ENCODE measurements at regions not wholly inside any gene's neighbourhood (a gene's known extent, or its start where the extent isn't known, plus 50 kb on each side); places are given as distances from the start of the nearest gene placed in this dataset.

DNA sequence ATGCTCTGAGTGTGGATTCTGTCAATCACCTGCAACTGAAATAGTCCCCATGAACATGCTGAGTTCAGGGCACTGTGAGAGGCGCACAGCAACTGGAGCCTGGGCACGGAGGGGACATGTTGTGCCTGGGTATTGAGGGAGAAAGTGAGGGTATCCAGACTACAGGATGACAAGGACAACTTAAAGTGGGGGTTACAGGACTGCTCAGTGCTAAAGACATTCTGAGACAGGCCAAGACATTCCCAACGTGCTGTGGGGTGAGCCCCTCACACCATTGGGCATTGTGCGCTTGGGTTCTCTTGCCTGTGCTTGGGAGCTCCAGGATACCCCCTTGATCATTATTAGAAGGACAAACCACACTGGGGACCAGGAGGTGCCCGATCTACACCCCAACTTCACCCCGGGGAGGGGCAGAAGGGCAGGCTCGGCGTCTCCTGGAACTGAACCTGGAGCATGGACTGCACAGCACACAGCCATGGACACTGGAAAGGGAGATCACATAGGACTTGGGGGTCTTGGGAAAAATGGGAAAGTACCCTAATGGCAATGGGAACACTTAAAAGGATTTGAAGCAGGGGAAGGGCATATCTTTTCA, 72.5 kb upstream of the HDAC4 start:
- no peak for DNase-seq

DNA sequence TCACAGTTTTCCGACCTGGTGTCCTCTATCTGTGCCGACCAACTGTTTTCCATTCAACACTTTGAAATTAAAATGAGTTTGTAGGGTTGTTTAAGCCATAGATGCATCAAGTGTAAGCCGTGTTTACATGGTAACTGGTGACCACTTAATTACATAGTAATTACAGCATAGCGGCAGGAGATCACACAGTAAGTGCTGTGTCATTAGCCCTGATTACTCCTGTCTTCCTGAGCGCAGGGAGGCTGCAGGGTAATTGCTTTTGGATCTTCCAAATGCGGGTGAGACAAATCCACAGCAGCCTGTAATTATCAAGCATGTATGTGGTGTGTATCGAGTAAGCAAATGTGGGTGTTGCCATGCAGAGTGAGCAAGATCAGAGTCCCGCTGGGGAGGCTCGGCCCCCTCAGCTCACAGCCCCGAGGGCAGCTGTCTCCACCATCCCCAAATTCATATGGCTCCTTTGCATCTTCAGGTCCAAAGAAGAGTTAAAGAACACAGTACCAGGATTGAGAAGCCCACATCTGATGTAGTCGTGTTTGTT, 71.5 kb upstream of the HDAC4 start:
- DNase-seq = peak; percentile 97

GRCh38 chr2:239471011-239471792, 70.4 kb upstream of the HDAC4 start:
- DNase-seq = no peak

DNA sequence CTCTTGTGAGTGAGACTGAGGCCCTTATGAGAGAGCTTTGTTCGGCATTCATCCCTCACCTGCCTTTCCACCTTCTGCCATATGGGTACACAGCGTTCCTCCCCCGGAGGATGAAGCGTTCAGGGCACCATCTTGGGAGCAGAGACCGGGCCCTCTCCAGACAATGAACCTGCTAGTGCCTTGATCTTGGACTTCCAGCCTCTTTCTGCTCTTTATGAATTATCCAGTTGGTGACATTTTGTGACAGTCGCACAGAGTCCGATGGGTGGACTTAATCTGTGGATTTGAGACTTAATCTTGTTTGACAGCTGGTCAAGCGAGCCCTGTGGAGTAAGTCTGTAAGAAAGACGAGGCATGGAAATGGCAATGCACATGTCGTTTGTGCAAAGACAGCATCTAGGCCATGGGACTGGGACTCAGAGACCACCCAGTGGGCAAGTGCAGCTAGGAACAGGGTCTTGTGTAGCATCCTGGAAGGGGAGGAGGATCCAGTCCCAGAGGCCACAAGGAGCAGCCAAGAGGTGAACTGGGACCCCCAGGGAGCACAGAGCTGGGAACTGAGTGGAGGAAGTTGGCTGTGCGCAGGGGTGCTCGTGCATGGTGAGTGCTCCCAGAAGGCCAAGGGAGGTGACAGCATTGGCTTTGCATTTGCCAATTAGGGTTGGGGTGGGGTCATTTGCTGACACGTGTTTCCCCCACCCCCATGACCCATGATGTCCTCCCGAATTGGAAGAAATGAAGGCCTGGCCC, 69.5 kb upstream of the HDAC4 start:
- DNase-seq = no peak

GRCh38 chr2:239469106-239469960, 68.5 kb upstream of the HDAC4 start:
- no peak for DNase-seq

GRCh38 chr2:239468491-239469105, 67.8 kb upstream of the HDAC4 start:
- DNase-seq = no peak

DNA sequence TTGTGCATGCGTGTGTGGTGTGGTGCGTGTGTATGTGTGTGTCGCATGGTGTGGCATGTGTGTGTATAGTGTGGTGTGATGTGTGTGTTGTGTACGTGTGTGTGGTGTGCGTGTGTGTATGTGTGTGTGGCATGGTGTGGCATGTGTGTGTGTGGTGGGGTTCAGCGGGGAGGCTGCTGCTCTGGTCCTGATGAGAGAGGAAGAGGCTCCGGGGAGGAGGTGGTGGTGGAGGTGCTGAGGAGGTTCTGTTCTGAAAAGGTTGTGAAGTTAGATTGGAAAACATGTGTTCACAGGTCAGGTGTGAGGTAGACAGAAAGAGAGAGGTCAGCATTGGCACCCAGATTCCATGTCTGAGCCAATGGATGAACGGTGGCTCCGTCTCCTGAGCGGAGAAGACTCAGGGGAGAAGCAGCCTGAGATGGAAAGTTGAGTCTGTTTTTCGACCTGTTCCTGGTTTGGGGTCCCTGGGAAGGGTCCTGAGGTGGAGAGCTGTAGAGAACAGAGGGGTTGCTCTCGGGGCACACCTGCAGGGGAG, 67.2 kb upstream of the HDAC4 start:
- no peak for DNase-seq

GRCh38 chr2:239467281-239467955, 66.6 kb upstream of the HDAC4 start:
- no peak for DNase-seq

DNA sequence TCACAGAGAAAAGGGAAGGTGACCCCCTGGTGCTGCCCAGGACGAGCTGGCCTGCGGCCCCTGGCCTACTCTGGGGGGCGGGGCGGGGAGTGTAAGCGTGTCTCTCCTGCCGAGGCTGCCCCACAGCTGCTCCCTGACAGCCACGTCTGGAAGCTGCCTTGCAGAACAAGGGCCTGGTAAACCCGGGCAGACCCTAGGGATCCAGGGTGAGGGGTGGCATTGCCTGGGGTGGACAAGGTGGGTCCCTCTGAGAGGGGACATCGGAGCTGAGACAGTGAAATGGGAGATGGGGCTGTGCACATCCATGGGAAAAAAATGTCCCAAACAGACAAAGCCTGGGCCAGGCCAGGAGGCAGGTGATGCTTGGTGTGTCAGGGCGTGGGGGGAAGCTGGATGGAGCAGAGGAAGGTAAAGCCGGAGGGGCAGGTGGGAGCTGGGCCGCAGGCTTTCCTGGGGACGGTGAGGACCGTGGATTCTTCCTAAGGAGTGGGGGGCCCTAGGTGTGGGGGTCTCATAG, 66.0 kb upstream of the HDAC4 start:
- DNase-seq = no peak

DNA sequence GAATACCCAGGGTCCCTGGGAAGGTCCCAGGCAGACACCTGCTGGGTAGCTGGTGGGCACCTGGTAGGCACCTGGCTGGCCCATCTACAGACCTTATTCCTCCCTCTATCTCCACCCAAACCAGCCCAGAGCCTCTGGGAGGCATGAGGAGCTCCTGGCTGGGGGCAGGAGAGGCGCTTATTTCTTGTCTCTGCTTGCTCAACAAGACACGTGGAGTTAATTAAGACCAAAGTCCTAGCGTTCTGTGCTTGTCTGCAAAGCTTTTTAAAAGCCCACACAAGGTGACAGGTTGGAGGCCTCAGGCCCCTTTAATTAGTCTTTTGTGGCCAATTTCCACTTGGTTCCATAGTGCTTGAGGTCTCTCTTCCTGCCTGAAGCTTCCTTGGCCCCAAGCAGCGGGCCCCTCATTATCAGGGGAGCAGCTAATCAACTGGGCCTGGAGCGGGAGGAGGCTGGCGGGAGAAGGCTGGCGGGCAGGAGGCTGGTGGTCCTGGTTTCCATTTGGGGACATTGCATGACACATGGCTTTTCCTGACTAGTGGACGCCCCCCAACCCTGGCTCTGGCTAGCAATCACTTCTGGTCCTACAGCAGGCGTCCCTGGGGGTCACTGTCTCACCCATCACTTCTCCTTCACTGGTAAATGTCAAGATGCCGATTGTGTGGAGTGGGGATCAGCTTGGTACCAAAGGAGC, 65.4 kb upstream of the HDAC4 start:
- DNase-seq = peak; percentile 22

- peak; percentile 88 for DNase-seq
Measured at GRCh38 chr2:239465017-239466001, 64.5 kb upstream of the HDAC4 start.

GRCh38 chr2:239464166-239465016, 63.6 kb upstream of the HDAC4 start:
- DNase-seq = no peak

DNA sequence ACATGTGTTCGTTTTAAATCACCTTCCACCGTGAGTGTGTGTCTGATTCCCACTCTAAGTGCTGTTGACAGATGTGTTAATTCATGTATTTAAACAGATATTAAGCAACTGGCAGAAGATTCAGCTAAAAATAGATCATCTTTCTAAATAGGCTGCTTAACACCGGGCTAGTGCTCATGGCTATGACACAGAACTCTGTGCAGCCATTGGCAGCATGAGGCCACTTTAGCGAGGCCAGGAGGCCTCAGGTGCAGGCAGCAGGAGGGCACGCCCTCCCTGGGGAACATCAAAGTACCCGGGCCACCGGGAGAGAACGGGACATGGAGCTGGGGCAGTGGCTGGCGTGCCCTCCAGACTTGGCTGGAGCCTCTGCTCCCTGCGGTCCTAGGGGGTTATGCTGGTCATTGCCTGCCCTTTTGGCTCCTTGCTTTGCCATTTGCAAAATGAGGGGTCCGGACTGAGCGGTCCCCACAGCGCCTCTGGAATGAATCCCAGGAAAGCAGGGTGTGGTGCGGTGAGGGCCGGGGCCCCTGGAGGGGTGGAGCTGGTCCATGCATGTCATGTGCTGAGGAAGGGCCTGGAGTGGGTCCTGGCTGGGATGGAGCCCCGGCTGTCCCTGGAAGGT, 62.8 kb upstream of the HDAC4 start:
- peak; percentile 39 for DNase-seq

DNA sequence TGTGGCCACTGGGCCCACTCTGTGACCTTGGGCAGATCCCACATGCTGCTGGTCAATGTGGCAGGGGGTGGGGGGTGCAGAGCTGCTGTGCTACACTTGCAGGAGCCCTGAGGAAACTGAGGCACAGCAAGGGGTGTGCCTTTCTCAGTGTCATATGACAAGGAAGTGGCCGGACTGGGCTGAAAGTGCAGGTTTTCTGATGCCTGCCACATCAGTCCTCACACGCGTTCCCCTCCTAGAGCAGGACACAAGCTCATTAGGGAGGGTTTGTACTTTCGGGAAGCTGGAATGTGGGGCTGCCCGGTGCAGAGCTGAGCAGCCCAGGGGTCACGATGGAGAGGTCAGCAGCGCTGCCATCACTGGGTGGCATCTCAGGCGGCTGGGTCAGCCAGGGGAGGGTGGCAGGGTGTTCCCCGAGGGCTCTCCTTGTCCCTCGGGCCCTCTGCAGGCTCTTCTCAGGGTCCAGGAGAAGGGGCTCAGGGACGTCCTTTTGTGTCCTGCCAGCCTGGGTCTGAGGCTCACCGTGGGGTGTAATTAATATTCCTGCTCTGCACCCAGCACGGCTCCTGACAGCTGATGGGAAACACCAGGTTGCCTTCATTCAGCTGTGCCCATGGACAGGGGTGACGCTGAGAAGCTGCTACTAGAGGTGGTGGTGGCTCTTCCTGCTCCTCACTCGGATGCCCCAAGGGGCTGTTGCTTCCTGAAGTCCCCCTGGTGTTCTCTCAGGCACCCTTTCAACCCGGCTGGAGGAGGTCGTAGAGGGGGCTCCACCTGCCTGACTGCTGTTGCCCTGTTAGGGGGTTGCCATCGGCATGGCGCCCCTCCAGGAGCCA, 62.1 kb upstream of the HDAC4 start:
- peak; percentile 35 for DNase-seq

DNA sequence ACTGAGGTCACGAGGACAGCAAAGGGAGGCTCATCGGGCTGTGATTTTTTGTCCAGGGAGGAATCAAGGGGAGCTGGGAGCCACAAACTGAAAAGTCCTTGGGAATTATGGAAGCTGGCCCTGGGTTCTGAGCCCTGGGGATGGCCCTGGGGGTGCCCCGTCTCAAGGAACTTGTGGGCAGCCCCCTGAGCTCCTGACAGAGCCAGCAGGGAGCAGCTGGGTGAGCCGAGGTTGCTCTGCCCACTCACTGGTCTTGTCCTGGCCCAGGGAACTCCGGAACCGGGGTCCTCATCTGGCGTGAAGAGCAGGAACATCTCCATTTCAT, 61.3 kb upstream of the HDAC4 start:
- DNase-seq = no peak

DNA sequence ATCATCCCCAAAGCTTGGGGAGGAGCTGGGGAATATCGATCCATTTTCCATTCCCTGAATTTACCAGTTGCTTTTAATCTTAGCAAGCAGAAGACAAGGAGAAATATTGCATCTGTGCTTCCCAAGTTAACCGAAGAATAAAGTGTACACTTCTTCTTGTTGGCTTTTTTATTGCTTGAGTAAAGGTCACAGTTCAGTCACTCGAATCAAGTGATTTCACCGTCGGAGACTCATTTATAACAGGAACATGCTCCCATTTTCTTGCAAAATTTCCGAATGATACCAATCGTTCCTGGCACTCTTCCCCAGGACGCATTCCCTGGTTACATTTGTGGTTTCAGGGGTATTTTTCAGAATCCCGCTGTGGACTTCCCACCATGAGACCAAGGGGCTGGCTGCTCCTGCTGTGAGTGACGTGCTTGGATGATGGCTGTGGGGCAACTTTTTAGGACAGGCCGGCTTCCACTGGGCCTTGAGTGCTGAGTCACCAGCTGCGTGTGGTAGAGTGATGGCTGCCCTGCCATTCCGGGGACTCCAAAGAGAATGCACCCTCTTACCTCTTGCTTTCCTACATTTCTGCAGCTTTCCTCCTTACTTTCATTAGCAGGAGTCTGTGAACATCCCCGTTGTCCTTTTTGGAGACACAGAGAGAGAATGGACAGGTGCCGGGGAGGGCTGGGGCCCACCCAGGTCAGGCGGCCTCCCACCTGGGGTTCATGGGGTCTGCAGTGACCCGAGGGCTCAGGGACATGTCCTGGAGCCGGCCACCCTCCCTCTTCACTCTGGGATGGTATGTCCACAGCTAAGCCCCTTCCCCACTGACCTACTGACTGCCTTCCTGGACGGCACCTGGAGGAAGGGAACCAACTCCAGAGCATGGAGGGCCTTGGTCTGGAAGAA, 60.7 kb upstream of the HDAC4 start:
- DNase-seq = no peak
